HepG2 (cell line): ENCODE measurements at regions not wholly inside any gene's neighbourhood (a gene's known extent, or its start where the extent isn't known, plus 50 kb on each side); places are given as distances from the start of the nearest gene placed in this dataset.

Experiments used
- CCAR2 ChIP-seq: fragments of 200-400 bp; formaldehyde crosslinking; optimal IDR thresholded peaks from 2 replicates; pipeline ENCODE3; 2018; ENCODE audit warnings: low read depth, mild to moderate bottlenecking, low read length, moderate library complexity
- ETV5 ChIP-seq: IDR thresholded peaks from 2 replicates; pipeline ENCODE4 v1.6.1; 2018; ENCODE audit warnings: missing biosample characterization, missing genetic modification reagents, inconsistent platforms, borderline replicate concordance
- PAXIP1 ChIP-seq: sonication (generic); formaldehyde crosslinking; conservative IDR thresholded peaks from 2 replicates; pipeline ENCODE4 v1.4.0; 2020; ENCODE audit warnings: mild to moderate bottlenecking, missing genetic modification reagents, moderate library complexity
- PHB2 ChIP-seq: fragments of 450-650 bp; IDR thresholded peaks from 2 replicates; pipeline ENCODE4 v1.6.1; 2018; ENCODE audit not compliant: partially characterized antibody
- REST ChIP-seq, 2 experiments: IDR thresholded peaks; 2 replicates each; pipeline ENCODE4 v1.6.1; 2011 to 2012; ENCODE audit warnings: low read length in 2 of 2, borderline replicate concordance in 1 of 2, low read depth in 1 of 2, mild to moderate bottlenecking in 1 of 2, moderate library complexity in 1 of 2
- RNF2 ChIP-seq: fragments of 450-650 bp; conservative IDR thresholded peaks from 2 replicates; pipeline ENCODE4 v1.6.1; 2016; ENCODE audit warnings: low read depth
- SP1 ChIP-seq, 2 experiments: fragments of 450-650 bp in 1 of 2; sonication (generic) in 1 of 2; formaldehyde crosslinking in 1 of 2; IDR thresholded peaks; 2 replicates each; pipeline versions ENCODE4 v1.4.0 to v1.6.1; 2016 to 2020; ENCODE audit warnings: missing genetic modification reagents in 1 of 2
- TP53 ChIP-seq: sonication (generic); formaldehyde crosslinking; conservative IDR thresholded peaks from 2 replicates; pipeline ENCODE4 v1.4.0; 2020; ENCODE audit warnings: missing genetic modification reagents
- ZBTB2 ChIP-seq: sonication (generic); formaldehyde crosslinking; IDR thresholded peaks from 2 replicates; pipeline ENCODE4 v1.8.0; 2022; ENCODE audit warnings: low read depth, missing genetic modification reagents
- ZNF317 ChIP-seq: sonication (generic); formaldehyde crosslinking; IDR thresholded peaks from 2 replicates; pipeline ENCODE4 v1.5.0; 2020; ENCODE audit warnings: mild to moderate bottlenecking, missing genetic modification reagents
- ZNF768 ChIP-seq: sonication (generic); formaldehyde crosslinking; IDR thresholded peaks from 2 replicates; pipeline ENCODE4 v1.4.0; 2020; ENCODE audit warnings: missing genetic modification reagents

GRCh38 chr3:145936971-145937370 is 224.0 kb downstream of the PLOD2 start:
- TF ChIP-seq RNF2 (no peak), REST (IDR thresholded peaks at IDR 0.05; ENCODE audit: borderline replicate concordance in 1 of 2, low read depth in 1 of 2, low read length in 2 of 2) (no peak), CCAR2 (no peak), ZBTB2 (no peak), PHB2 (no peak), ETV5 (CRISPR knock-in tag) (no peak), TP53 (CRISPR knock-in tag) (no peak), ZNF768 (no peak), ZNF317 (no peak), SP1 (IDR thresholded peaks at IDR 0.05) (no peak), SP1 (CRISPR knock-in tag; IDR thresholded peaks at IDR 0.05) (no peak), PAXIP1 (no peak)
